Pancreas (tissue), 10 donors: ENCODE measurements at regions not wholly inside any gene's neighbourhood (a gene's known extent, or its start where the extent isn't known, plus 50 kb on each side); places are given as distances from the start of the nearest gene placed in this dataset.

Experiments used
- ATAC-seq, 4 donors: fragments of 200-7000 bp; cut with Tn5 transposase; one replicate each; pipeline versions ENCODE4 v1.8.0 to v1.9.1; 2020; ENCODE audit warnings: mild to moderate bottlenecking in 4 of 4, moderate library complexity in 4 of 4
- DNase-seq, 6 donors: peaks; one replicate each; pipeline ENCODE4 v3.0.0-alpha.2; 2020
- FAIRE-seq: peaks from 2 replicates; lab custom pipeline; 2012; peaks lifted over from hg19 to GRCh38; lab: Jason Lieb, UNC
- H3K27ac ChIP-seq, 4 donors: fragments of 200-600 bp; sonication (generic); 1 replicate in 3 of 4; 2 replicates in 1 of 4; pipeline versions ENCODE4 v1.5.0 to v1.8.0; 2020
- H3K27me3 ChIP-seq, 4 donors: fragments of 200-600 bp; one replicate each; pipeline ENCODE4 v1.8.0; 2021
- H3K36me3 ChIP-seq, 3 donors: fragments of 200-600 bp; sonication (generic) in 1 of 3; one replicate each; pipeline versions ENCODE4 v1.5.0 to v1.8.0; 2020 to 2021
- H3K4me1 ChIP-seq, 3 donors: fragments of 200-600 bp; one replicate each; pipeline ENCODE4 v1.8.0; 2021
- H3K4me3 ChIP-seq, 4 donors: fragments of 200-600 bp; sonication (generic) in 2 of 4; one replicate each; pipeline versions ENCODE4 v1.5.0 to v1.8.0; 2020 to 2021
- H3K9me3 ChIP-seq, 4 donors: fragments of 200-600 bp; one replicate each; pipeline ENCODE4 v1.8.0; 2021
- CTCF ChIP-seq, 4 donors: fragments of 200-600 bp; sonication (generic) in 3 of 4; IDR thresholded peaks; one replicate each; pipeline versions ENCODE4 v1.5.0 to v1.8.0; 2021; ENCODE audit warnings: antibody characterized with exemption in 4 of 4
- WGBS, 2 donors: extraction: QIAGEN DNeasy Blood & Tissue Kit; methylation state at CpG; one replicate each; pipeline ENCODE4 v1.1.7; 2013; 5-methylcytosine and 5-hydroxymethylcytosine counted together
- intact Hi-C, 3 donors: fragments of 100-400 bp; cut with DNase I; formaldehyde crosslinking; loops; one replicate each; pipeline versions ENCODE4 v1.11.1 to v1.14.2; 2022
- donor health status: healthy with polysubstance abuse.
- donor health status: DM: no; HTN: no; CAD: no; lungs with moderate emphysema.
- donor health status: DM: no; HTN: no; CAD: no.
- donor health status: control.
- donor health status: control.
- donor health status: Bipolar disorder and iron deficiency.
- donor health status: DM: yes; HTN: yes; CAD: no.
- donor health status: DM: no; HTN: no; CAD: no.
- donor health status: DM: no; HTN: no; CAD: no.
- donor health status: DM: yes; HTN: yes; CAD: no.

GRCh38 chr5:105740242-105740641 lies 1930.5 kb downstream of the EFNA5 start:
- Histone ChIP-seq H3K27me3 (no peaks in the 10 kb centered on the region), H3K4me1 (no peaks in the 10 kb centered on the region), H3K9me3 (no peaks in the 10 kb centered on the region), H3K27ac (no peak overlapping the region), H3K36me3 (no peaks in the 10 kb centered on the region), H3K4me3 (no peak overlapping the region)
- FAIRE-seq (no peak), ATAC-seq (no peak), DNase-seq (no peak)
- intact Hi-C loops = no loop called here
- TF ChIP-seq CTCF (IDR thresholded peaks at IDR 0.05) = no peak
- 57 to 76% methylated on average over 3 of the region's 3 CpGs for WGBS, 2 donors

GRCh38 chr5:105739732-105740131 lies 1931.0 kb downstream of the EFNA5 start:
- H3K27me3 ChIP-seq = no peaks in the 10 kb centered on the region
- no peak overlapping the region for H3K4me3 ChIP-seq
- no peak for FAIRE-seq
- no peak overlapping the region for H3K27ac ChIP-seq
- intact Hi-C loops = no loop called here
- no peaks in the 10 kb centered on the region for H3K4me1 ChIP-seq
- ATAC-seq = no peak
- H3K9me3 ChIP-seq = no peaks in the 10 kb centered on the region
- no peak for TF ChIP-seq CTCF (IDR thresholded peaks at IDR 0.05)
- no peak for DNase-seq
- H3K36me3 ChIP-seq = no peaks in the 10 kb centered on the region

- ATAC-seq (no peak), DNase-seq (no peak), FAIRE-seq (no peak)
- no peak overlapping the region for H3K27ac ChIP-seq
- no peak overlapping the region for H3K4me3 ChIP-seq
- intact Hi-C loops = no loop called here
- no peaks in the 10 kb centered on the region for H3K36me3 ChIP-seq
- TF ChIP-seq CTCF (IDR thresholded peaks at IDR 0.05) = no peak
- no peaks in the 10 kb centered on the region for H3K27me3 ChIP-seq
- no peaks in the 10 kb centered on the region for H3K4me1 ChIP-seq
- no peaks in the 10 kb centered on the region for H3K9me3 ChIP-seq
Observed at GRCh38 chr5:105735704-105736103, 1935.0 kb downstream of the EFNA5 start.

GRCh38 chr5:105730982-105731381 lies 1939.8 kb downstream of the EFNA5 start:
- intact Hi-C loops = no loop called here
- H3K9me3 ChIP-seq = no peaks in the 10 kb centered on the region
- H3K36me3 ChIP-seq = no peaks in the 10 kb centered on the region
- H3K4me3 ChIP-seq = no peak overlapping the region
- ATAC-seq = no peak
- H3K27me3 ChIP-seq = no peaks in the 10 kb centered on the region
- no peaks in the 10 kb centered on the region for H3K4me1 ChIP-seq
- no peak for FAIRE-seq
- TF ChIP-seq CTCF (IDR thresholded peaks at IDR 0.05) = no peak
- no peak for DNase-seq
- H3K27ac ChIP-seq = no peak overlapping the region
- 43 to 62% methylated on average over 1 of the region's 1 CpG for WGBS, 2 donors

GRCh38 chr5:105726093-105726492 lies 1944.6 kb downstream of the EFNA5 start:
- FAIRE-seq (no peak), ATAC-seq (no peak), DNase-seq (no peak)
- H3K9me3 ChIP-seq = no peaks in the 10 kb centered on the region
- intact Hi-C loops = no loop called here
- TF ChIP-seq CTCF (IDR thresholded peaks at IDR 0.05) = no peak
- no peaks in the 10 kb centered on the region for H3K27me3 ChIP-seq
- H3K4me3 ChIP-seq = no peak overlapping the region
- H3K27ac ChIP-seq = no peak overlapping the region
- H3K4me1 ChIP-seq = no peaks in the 10 kb centered on the region
- no peaks in the 10 kb centered on the region for H3K36me3 ChIP-seq
- WGBS, 2 donors = 66 to 75% methylated on average over 4 of the region's 4 CpGs
